ENCODE measurements at regions not wholly inside any gene's neighbourhood (a gene's known extent, or its start where the extent isn't known, plus 50 kb on each side); places are given as distances from the start of the nearest gene placed in this dataset.
"Not testable (repeated sequence)": the region's sequence is repeated elsewhere in the genome, so short reads cannot be mapped to it uniquely, and the experiment has no call there.

DNA sequence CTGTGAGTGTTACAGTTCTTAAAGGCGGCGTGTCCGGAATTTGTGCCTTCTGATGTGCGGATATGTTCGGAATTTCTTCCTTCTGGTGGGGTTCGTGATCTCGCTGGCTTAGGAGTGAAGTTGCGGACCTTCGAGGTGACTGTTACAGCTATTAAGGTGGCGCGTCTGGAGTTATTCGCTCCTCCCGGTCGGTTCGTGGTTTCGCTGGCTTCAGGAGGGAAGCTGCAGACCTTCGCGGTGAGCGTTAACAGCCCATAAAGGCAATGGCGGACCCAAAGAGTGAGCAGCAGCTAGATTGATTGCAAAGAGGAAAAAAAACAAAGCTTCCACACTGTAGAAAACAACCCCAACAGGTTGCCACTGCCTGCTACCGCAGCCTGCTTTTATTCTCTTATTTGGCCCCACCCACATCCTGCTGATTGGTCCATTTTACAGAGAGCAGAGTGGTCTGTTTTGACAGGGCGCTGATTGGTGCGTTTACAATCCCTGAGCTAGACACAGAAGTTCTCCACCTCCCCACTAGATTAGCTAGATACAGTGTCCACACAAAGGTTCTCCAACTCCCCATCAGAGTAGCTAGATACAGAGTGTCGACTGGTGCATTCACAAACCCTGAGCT, 95.7 kb upstream of the MYO10 start:
- WGBS (ENCODE audit: insufficient coverage): 96% methylated on average over 19 of the region's 24 CpGs
- H3K4me3 ChIP-seq (ENCODE audit: control insufficient read depth in 1 of 2, extremely low read depth in 1 of 2, low read length in 1 of 2); H3K36me3 ChIP-seq (ENCODE audit: control insufficient read depth in 2 of 2, extremely low read depth in 1 of 2, insufficient read depth in 1 of 2, low read length in 1 of 2); H3K27me3 Mint-ChIP-seq; CTCF ChIA-PET; H3K4me1 Mint-ChIP-seq; H3K27ac Mint-ChIP-seq; ATAC-seq (replicated peaks in 1 of 4); H3K4me3 Mint-ChIP-seq; H3K36me3 Mint-ChIP-seq; H3K9me3 ChIP-seq; H3K27ac ChIP-seq (ENCODE audit: low read length); H3K27me3 ChIP-seq (replicated peaks in 1 of 2; ENCODE audit: control insufficient read depth in 2 of 2, extremely low read depth in 1 of 2, insufficient read depth in 2 of 2, low read length in 1 of 2); POLR2A ChIA-PET; DNase-seq; H3K4me1 ChIP-seq (ENCODE audit: control insufficient read depth in 1 of 2, extremely low read depth in 1 of 2, insufficient read depth in 2 of 2, low read length in 2 of 2): not testable (repeated sequence)
- peaks cover 2 to 10% (median 5%) of the 10 kb centered on the region in 3 donors for H3K9me3 Mint-ChIP-seq

DNA sequence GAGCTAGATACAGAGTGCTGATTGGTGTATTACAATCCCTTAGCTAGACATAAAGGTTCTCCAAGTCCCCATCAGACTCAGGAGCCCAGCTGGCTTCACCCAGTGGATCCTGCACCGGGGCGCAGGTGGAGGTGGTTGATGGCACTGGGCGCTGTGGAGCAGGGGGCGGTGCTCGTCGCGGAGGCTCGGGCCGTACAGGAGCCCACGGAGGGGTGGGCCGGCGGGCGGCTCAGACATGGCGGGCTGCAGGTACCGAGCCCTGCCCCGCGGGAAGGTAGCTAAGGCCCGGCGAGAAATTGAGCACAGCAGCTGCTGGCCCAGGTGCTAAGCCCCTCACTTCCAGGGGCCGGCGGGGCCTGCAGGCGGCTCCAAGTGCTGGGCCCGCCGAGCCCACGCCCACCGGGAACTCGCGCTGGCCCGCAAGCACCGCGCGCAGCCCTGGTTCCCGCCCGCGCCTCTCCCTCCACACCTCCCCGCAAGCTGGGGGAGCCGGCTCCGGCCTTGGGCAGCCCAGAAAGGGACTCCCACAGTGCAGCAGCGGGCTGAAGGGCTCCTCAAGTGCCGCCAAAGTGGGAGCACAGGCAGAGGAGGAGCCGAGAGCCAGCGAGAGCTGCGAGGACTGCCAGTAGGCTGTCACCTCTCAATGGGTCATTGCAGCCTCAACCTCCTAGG, 96.4 kb upstream of the MYO10 start:
- 96% methylated on average over 30 of the region's 43 CpGs for WGBS (ENCODE audit: insufficient coverage)
- CTCF ChIA-PET: not testable (repeated sequence)

DNA sequence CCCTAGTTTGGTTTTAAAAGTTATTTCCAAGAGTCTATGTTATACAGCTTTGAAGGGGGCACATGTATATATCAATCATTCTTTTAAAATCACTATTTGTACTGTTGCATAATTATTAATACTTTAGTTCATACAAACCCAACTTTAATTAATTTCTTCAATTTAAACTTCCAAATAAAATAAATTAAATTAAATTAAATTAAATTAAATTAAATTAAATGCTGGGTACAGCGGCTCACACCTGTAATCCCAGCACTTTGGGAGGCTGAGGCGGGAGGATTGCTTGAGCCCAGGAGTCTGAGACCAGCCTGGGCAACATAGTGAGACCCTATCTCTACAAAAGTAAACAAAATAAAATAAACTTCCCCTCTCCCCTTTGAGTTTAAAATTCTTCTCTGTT, 98.9 kb upstream of the MYO10 start:
- ATAC-seq (replicated peaks in 1 of 4); H3K27me3 Mint-ChIP-seq; H3K4me3 ChIP-seq (ENCODE audit: control insufficient read depth in 1 of 2, extremely low read depth in 1 of 2, low read length in 1 of 2); H3K9me3 ChIP-seq; H3K27me3 ChIP-seq (replicated peaks in 1 of 2; ENCODE audit: control insufficient read depth in 2 of 2, extremely low read depth in 1 of 2, insufficient read depth in 2 of 2, low read length in 1 of 2); H3K9me3 Mint-ChIP-seq; H3K27ac ChIP-seq (ENCODE audit: low read length); H3K4me1 ChIP-seq (ENCODE audit: control insufficient read depth in 1 of 2, extremely low read depth in 1 of 2, insufficient read depth in 2 of 2, low read length in 2 of 2); POLR2A ChIA-PET; DNase-seq; H3K4me3 Mint-ChIP-seq; H3K4me1 Mint-ChIP-seq; H3K27ac Mint-ChIP-seq; H3K36me3 ChIP-seq (ENCODE audit: control insufficient read depth in 2 of 2, extremely low read depth in 1 of 2, insufficient read depth in 1 of 2, low read length in 1 of 2); H3K36me3 Mint-ChIP-seq: not testable (repeated sequence)
- CTCF ChIA-PET: interaction anchor here in 1 of 2 donors (0.7 kb wide), 1 partner anchor 366 kb away, joined by 5 read pairs; no protein-coding TSS in a partner anchor
- WGBS (ENCODE audit: insufficient coverage): no CpG with 5 or more reads among the region's 2 CpGs

More for the DNA sequence above, 96.4 kb upstream of the MYO10 start:
- DNase-seq; H3K4me3 Mint-ChIP-seq; H3K36me3 Mint-ChIP-seq; POLR2A ChIA-PET; H3K4me1 Mint-ChIP-seq; H3K27me3 ChIP-seq (replicated peaks in 1 of 2; ENCODE audit: control insufficient read depth in 2 of 2, extremely low read depth in 1 of 2, insufficient read depth in 2 of 2, low read length in 1 of 2); H3K36me3 ChIP-seq (ENCODE audit: control insufficient read depth in 2 of 2, extremely low read depth in 1 of 2, insufficient read depth in 1 of 2, low read length in 1 of 2); H3K9me3 ChIP-seq; ATAC-seq (replicated peaks in 1 of 4); H3K4me3 ChIP-seq (ENCODE audit: control insufficient read depth in 1 of 2, extremely low read depth in 1 of 2, low read length in 1 of 2); H3K27me3 Mint-ChIP-seq; H3K4me1 ChIP-seq (ENCODE audit: control insufficient read depth in 1 of 2, extremely low read depth in 1 of 2, insufficient read depth in 2 of 2, low read length in 2 of 2); H3K27ac ChIP-seq (ENCODE audit: low read length); H3K27ac Mint-ChIP-seq: not testable (repeated sequence)
- H3K9me3 Mint-ChIP-seq: peaks cover 2 to 10% (median 5%) of the 10 kb centered on the region in 3 donors

DNA sequence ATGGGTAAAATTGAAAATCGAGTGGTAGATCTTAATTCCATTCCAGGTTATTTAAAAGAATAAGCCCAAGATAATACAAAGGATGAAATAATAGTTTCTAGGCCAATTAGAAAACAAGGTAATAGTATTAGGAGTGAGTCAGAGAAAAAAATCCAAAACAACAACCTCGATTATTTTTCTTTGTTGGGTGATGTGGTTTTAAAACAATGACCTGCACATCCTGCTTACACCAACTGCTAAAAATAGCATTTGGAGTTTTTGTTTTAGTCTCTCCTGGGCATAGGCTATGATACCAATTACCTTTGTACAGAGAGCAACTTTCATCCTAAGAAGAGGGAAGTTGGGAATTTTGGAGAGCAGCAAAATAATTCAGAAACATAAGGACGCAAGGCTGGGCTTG, 101.7 kb upstream of the MYO10 start:
- peaks cover 0 to 2% (median 0%) of the 10 kb centered on the region in 3 donors for H3K9me3 Mint-ChIP-seq
- no peaks in the 10 kb centered on the region for H3K4me1 Mint-ChIP-seq
- no peaks in the 10 kb centered on the region for H3K36me3 ChIP-seq (ENCODE audit: control insufficient read depth in 2 of 2, extremely low read depth in 1 of 2, insufficient read depth in 1 of 2, low read length in 1 of 2)
- no peaks in the 10 kb centered on the region for H3K27me3 ChIP-seq (replicated peaks in 1 of 2; ENCODE audit: control insufficient read depth in 2 of 2, extremely low read depth in 1 of 2, insufficient read depth in 2 of 2, low read length in 1 of 2)
- H3K27me3 Mint-ChIP-seq: no peaks in the 10 kb centered on the region
- H3K4me3 ChIP-seq (ENCODE audit: control insufficient read depth in 1 of 2, extremely low read depth in 1 of 2, low read length in 1 of 2): no peak overlapping the region
- H3K27ac ChIP-seq (ENCODE audit: low read length): no peak overlapping the region
- no peak for ATAC-seq (replicated peaks in 1 of 4)
- ChIA-PET CTCF (no interaction called here), POLR2A (no interaction called here)
- H3K27ac Mint-ChIP-seq: no peak overlapping the region
- no peaks in the 10 kb centered on the region for H3K9me3 ChIP-seq
- DNase-seq: no peak
- H3K4me1 ChIP-seq (ENCODE audit: control insufficient read depth in 1 of 2, extremely low read depth in 1 of 2, insufficient read depth in 2 of 2, low read length in 2 of 2): no peaks in the 10 kb centered on the region
- no CpG with 5 or more reads among the region's 3 CpGs for WGBS (ENCODE audit: insufficient coverage)
- no peak overlapping the region for H3K4me3 Mint-ChIP-seq
- H3K36me3 Mint-ChIP-seq: no peaks in the 10 kb centered on the region

DNA sequence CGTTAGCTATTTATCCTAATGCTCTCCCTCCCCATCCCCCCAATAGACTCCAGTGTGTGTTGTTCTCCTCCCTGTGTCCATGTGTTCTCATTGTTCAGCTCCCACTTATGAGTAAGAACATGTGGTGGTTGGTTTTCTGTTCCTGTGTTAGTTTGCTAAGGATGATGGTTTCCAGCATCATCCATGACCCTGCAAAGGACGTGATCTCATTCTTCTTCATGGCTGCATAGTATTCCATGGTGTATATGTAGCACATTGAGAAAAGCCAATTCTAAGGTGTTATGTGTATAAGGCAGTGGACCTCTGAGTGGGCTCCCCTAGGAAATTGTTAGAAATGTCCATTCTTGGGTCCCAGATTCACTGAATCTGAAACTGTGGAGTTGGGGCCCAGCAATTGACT, 103.1 kb upstream of the MYO10 start:
- CTCF ChIA-PET: no interaction called here
- H3K27ac Mint-ChIP-seq: no peak overlapping the region
- 82% methylated on average over 1 of the region's 2 CpGs for WGBS (ENCODE audit: insufficient coverage)
- Histone ChIP-seq H3K9me3 (no peaks in the 10 kb centered on the region), H3K27ac (ENCODE audit: low read length) (no peak overlapping the region), H3K27me3 (replicated peaks in 1 of 2; ENCODE audit: control insufficient read depth in 2 of 2, extremely low read depth in 1 of 2, insufficient read depth in 2 of 2, low read length in 1 of 2) (no peaks in the 10 kb centered on the region), H3K36me3 (ENCODE audit: control insufficient read depth in 2 of 2, extremely low read depth in 1 of 2, insufficient read depth in 1 of 2, low read length in 1 of 2) (no peaks in the 10 kb centered on the region), H3K4me1 (ENCODE audit: control insufficient read depth in 1 of 2, extremely low read depth in 1 of 2, insufficient read depth in 2 of 2, low read length in 2 of 2) (no peaks in the 10 kb centered on the region), H3K4me3 (ENCODE audit: control insufficient read depth in 1 of 2, extremely low read depth in 1 of 2, low read length in 1 of 2) (no peak overlapping the region)
- no peaks in the 10 kb centered on the region for H3K27me3 Mint-ChIP-seq
- H3K9me3 Mint-ChIP-seq: peaks cover 2 to 7% (median 5%) of the 10 kb centered on the region in 3 donors
- no peaks in the 10 kb centered on the region for H3K4me1 Mint-ChIP-seq
- no peaks in the 10 kb centered on the region for H3K36me3 Mint-ChIP-seq
- no peak overlapping the region for H3K4me3 Mint-ChIP-seq
- DNase-seq (no peak), ATAC-seq (replicated peaks in 1 of 4) (no peak)
- POLR2A ChIA-PET: no interaction called here

DNA sequence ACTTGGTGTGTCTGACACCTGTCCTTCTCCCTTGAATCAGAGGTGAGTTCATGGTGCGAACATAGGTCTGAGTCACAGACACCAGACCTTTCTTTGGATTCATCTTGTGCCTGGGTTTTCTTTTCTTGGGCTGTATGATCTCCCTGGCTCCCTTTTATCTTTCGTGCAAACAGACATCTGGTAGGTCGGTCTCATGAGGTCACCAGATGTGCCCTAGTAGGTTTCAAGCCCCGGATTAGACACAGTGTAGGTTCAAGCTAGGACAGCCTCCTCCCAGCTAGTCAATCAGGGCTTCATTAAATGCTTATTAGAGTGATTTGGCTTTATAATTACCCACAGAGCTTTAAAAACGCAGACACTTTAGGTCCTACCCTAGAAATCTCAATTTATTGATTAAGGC, 106.0 kb upstream of the MYO10 start:
- Mint-ChIP-seq H3K27ac (no peak overlapping the region), H3K4me1 (no peaks in the 10 kb centered on the region), H3K9me3 (peaks cover 2 to 7% (median 5%) of the 10 kb centered on the region in 3 donors), H3K36me3 (no peaks in the 10 kb centered on the region), H3K4me3 (no peak overlapping the region), H3K27me3 (no peaks in the 10 kb centered on the region)
- WGBS (ENCODE audit: insufficient coverage): 74% methylated on average over 2 of the region's 5 CpGs
- H3K27ac ChIP-seq (ENCODE audit: low read length): no peak overlapping the region
- ChIA-PET CTCF (no interaction called here), POLR2A (no interaction called here)
- H3K4me3 ChIP-seq (ENCODE audit: control insufficient read depth in 1 of 2, extremely low read depth in 1 of 2, low read length in 1 of 2): no peak overlapping the region
- H3K4me1 ChIP-seq (ENCODE audit: control insufficient read depth in 1 of 2, extremely low read depth in 1 of 2, insufficient read depth in 2 of 2, low read length in 2 of 2): no peaks in the 10 kb centered on the region
- H3K27me3 ChIP-seq (replicated peaks in 1 of 2; ENCODE audit: control insufficient read depth in 2 of 2, extremely low read depth in 1 of 2, insufficient read depth in 2 of 2, low read length in 1 of 2): no peaks in the 10 kb centered on the region
- no peaks in the 10 kb centered on the region for H3K36me3 ChIP-seq (ENCODE audit: control insufficient read depth in 2 of 2, extremely low read depth in 1 of 2, insufficient read depth in 1 of 2, low read length in 1 of 2)
- ATAC-seq (replicated peaks in 1 of 4): no peak
- no peaks in the 10 kb centered on the region for H3K9me3 ChIP-seq
- no peak for DNase-seq

DNA sequence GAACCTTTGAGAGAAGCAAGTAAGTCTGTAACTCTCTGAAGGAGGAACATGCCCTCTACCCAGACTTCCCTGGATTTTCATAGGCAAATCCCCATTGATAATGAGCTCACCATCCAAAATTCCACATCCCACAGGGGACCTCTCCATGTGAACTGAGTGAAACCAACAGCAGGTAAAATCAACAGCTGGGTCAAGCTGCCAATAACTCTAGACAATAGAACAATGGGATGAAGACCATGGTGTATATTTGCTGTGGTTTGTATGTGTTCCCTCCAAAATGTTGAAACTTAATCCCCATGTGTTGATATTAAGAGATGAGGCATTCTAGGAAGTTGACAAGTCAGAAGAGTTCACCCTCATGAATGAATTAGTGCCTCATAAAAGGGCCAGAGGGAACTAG, 110.2 kb upstream of the MYO10 start:
- no peaks in the 10 kb centered on the region for H3K4me1 ChIP-seq (ENCODE audit: control insufficient read depth in 1 of 2, extremely low read depth in 1 of 2, insufficient read depth in 2 of 2, low read length in 2 of 2)
- Mint-ChIP-seq H3K9me3 (peaks cover 0 to 7% (median 5%) of the 10 kb centered on the region in 3 donors), H3K4me1 (no peaks in the 10 kb centered on the region), H3K36me3 (no peaks in the 10 kb centered on the region), H3K27me3 (no peaks in the 10 kb centered on the region), H3K4me3 (no peak overlapping the region), H3K27ac (no peak overlapping the region)
- no peaks in the 10 kb centered on the region for H3K27me3 ChIP-seq (replicated peaks in 1 of 2; ENCODE audit: control insufficient read depth in 2 of 2, extremely low read depth in 1 of 2, insufficient read depth in 2 of 2, low read length in 1 of 2)
- CTCF ChIA-PET: no interaction called here
- no peaks in the 10 kb centered on the region for H3K36me3 ChIP-seq (ENCODE audit: control insufficient read depth in 2 of 2, extremely low read depth in 1 of 2, insufficient read depth in 1 of 2, low read length in 1 of 2)
- no peak for DNase-seq
- no peak overlapping the region for H3K27ac ChIP-seq (ENCODE audit: low read length)
- no peak for ATAC-seq (replicated peaks in 1 of 4)
- POLR2A ChIA-PET: no interaction called here
- no peaks in the 10 kb centered on the region for H3K9me3 ChIP-seq
- no peak overlapping the region for H3K4me3 ChIP-seq (ENCODE audit: control insufficient read depth in 1 of 2, extremely low read depth in 1 of 2, low read length in 1 of 2)
